T-helper 1 cell treated with Interleukin-12 subunit alpha and Interleukin-12 subunit beta and Interleukin-4 antibody, amounts not matched to agents 30 μg/mL and 1 μg/mL, for 36 hours (primary cell): ENCODE measurements at regions not wholly inside any gene's neighbourhood (a gene's known extent, or its start where the extent isn't known, plus 50 kb on each side); places are given as distances from the start of the nearest gene placed in this dataset.
A peak's percentile ranks its signal among the peaks of the same experiment; 100 is the strongest.

ENCODE experiments used
- H3K27ac Mint-ChIP-seq: one replicate; pipeline ENCODE4 v1.8.0; 2021; ENCODE audit warnings: mild to moderate bottlenecking, mixed read lengths
- H3K27me3 Mint-ChIP-seq: one replicate; pipeline ENCODE4 v1.8.0; 2021; ENCODE audit warnings: low read depth, mixed read lengths
- H3K36me3 Mint-ChIP-seq: one replicate; pipeline ENCODE4 v1.8.0; 2021; ENCODE audit warnings: low read depth, mixed read lengths
- H3K4me1 Mint-ChIP-seq: one replicate; pipeline ENCODE4 v1.8.0; 2021; ENCODE audit warnings: low read depth, mixed read lengths
- H3K4me3 Mint-ChIP-seq: one replicate; pipeline ENCODE4 v1.8.0; 2021; ENCODE audit warnings: mild to moderate bottlenecking, moderate library complexity, mixed read lengths
- H3K9me3 Mint-ChIP-seq: one replicate; pipeline ENCODE4 v1.8.0; 2021; ENCODE audit warnings: mixed read lengths

- Mint-ChIP-seq H3K9me3 (no peaks in the 10 kb centered on the region), H3K36me3 (no peaks in the 10 kb centered on the region), H3K27me3 (peaks cover 18% of the 10 kb centered on the region), H3K4me1 (peaks cover 1% of the 10 kb centered on the region), H3K27ac (no peak overlapping the region), H3K4me3 (no peak overlapping the region)
These were observed 200.4 kb downstream of the INO80D start for GRCh38 chr2:205885492-205886099.

GRCh38 chr2:205883965-205884364 is 201.7 kb downstream of the NRP2 start:
- H3K27me3 Mint-ChIP-seq: peaks cover 14% of the 10 kb centered on the region
- H3K4me1 Mint-ChIP-seq: peaks cover 1% of the 10 kb centered on the region
- H3K36me3 Mint-ChIP-seq: no peaks in the 10 kb centered on the region

GRCh38 chr2:205882806-205883425 is 200.6 kb downstream of the NRP2 start:
- peaks cover 14% of the 10 kb centered on the region for H3K27me3 Mint-ChIP-seq
- no peak overlapping the region for H3K27ac Mint-ChIP-seq
- H3K4me1 Mint-ChIP-seq: peaks cover 1% of the 10 kb centered on the region
- no peaks in the 10 kb centered on the region for H3K9me3 Mint-ChIP-seq
- H3K36me3 Mint-ChIP-seq: no peaks in the 10 kb centered on the region
- H3K4me3 Mint-ChIP-seq: no peak overlapping the region

More at GRCh38 chr2:205883965-205884364, 201.7 kb downstream of the NRP2 start:
- Mint-ChIP-seq H3K27ac (no peak overlapping the region), H3K9me3 (no peaks in the 10 kb centered on the region), H3K4me3 (no peak overlapping the region)

GRCh38 chr2:205880048-205880447 is 197.7 kb downstream of the NRP2 start:
- Mint-ChIP-seq H3K36me3 (no peaks in the 10 kb centered on the region), H3K9me3 (no peaks in the 10 kb centered on the region), H3K4me1 (no peaks in the 10 kb centered on the region), H3K27ac (no peak overlapping the region), H3K4me3 (no peak overlapping the region), H3K27me3 (peaks cover 14% of the 10 kb centered on the region)

GRCh38 chr2:205878999-205879762 is 196.9 kb downstream of the NRP2 start:
- H3K27me3 Mint-ChIP-seq: peaks cover 14% of the 10 kb centered on the region

GRCh38 chr2:205877496-205877895 is 195.2 kb downstream of the NRP2 start:
- no peaks in the 10 kb centered on the region for H3K9me3 Mint-ChIP-seq
- no peak overlapping the region for H3K27ac Mint-ChIP-seq
- H3K36me3 Mint-ChIP-seq: no peaks in the 10 kb centered on the region
- no peaks in the 10 kb centered on the region for H3K4me1 Mint-ChIP-seq
- no peak overlapping the region for H3K4me3 Mint-ChIP-seq
- H3K27me3 Mint-ChIP-seq: peaks cover 16% of the 10 kb centered on the region

More at GRCh38 chr2:205878999-205879762, 196.9 kb downstream of the NRP2 start:
- Mint-ChIP-seq H3K36me3 (no peaks in the 10 kb centered on the region), H3K4me3 (no peak overlapping the region), H3K9me3 (no peaks in the 10 kb centered on the region), H3K27ac (no peak overlapping the region), H3K4me1 (no peaks in the 10 kb centered on the region)

- Mint-ChIP-seq H3K4me1 (no peaks in the 10 kb centered on the region), H3K4me3 (no peak overlapping the region), H3K27me3 (peaks cover 24% of the 10 kb centered on the region), H3K9me3 (no peaks in the 10 kb centered on the region), H3K27ac (no peak overlapping the region), H3K36me3 (no peaks in the 10 kb centered on the region)
These were observed 193.8 kb downstream of the NRP2 start for GRCh38 chr2:205876127-205876526.

- Mint-ChIP-seq H3K27ac (no peak overlapping the region), H3K9me3 (no peaks in the 10 kb centered on the region), H3K4me3 (no peak overlapping the region), H3K4me1 (peaks cover 12% of the 10 kb centered on the region), H3K36me3 (peaks cover 2% of the 10 kb centered on the region), H3K27me3 (peaks cover 17% of the 10 kb centered on the region)
These were observed 190.4 kb downstream of the NRP2 start for GRCh38 chr2:205872716-205873115.

GRCh38 chr2:205869439-205869838 is 187.1 kb downstream of the NRP2 start:
- peak overlapping the region; percentile 45 for H3K4me3 Mint-ChIP-seq
- H3K36me3 Mint-ChIP-seq: peaks cover 2% of the 10 kb centered on the region
- H3K4me1 Mint-ChIP-seq: peaks cover 12% of the 10 kb centered on the region
- H3K27me3 Mint-ChIP-seq: peaks cover 25% of the 10 kb centered on the region
- H3K9me3 Mint-ChIP-seq: no peaks in the 10 kb centered on the region
- H3K27ac Mint-ChIP-seq: no peak overlapping the region

- Mint-ChIP-seq H3K36me3 (peaks cover 2% of the 10 kb centered on the region), H3K27ac (no peak overlapping the region), H3K4me1 (peaks cover 12% of the 10 kb centered on the region), H3K27me3 (peaks cover 28% of the 10 kb centered on the region), H3K4me3 (no peak overlapping the region), H3K9me3 (no peaks in the 10 kb centered on the region)
These were observed 186.6 kb downstream of the NRP2 start for GRCh38 chr2:205868773-205869333.

GRCh38 chr2:205868053-205868452 is 185.8 kb downstream of the NRP2 start:
- Mint-ChIP-seq H3K4me1 (peaks cover 12% of the 10 kb centered on the region), H3K27me3 (peaks cover 24% of the 10 kb centered on the region), H3K36me3 (peaks cover 2% of the 10 kb centered on the region), H3K4me3 (no peak overlapping the region), H3K27ac (no peak overlapping the region), H3K9me3 (no peaks in the 10 kb centered on the region)

- H3K9me3 Mint-ChIP-seq: no peaks in the 10 kb centered on the region
- H3K27ac Mint-ChIP-seq: no peak overlapping the region
- peaks cover 24% of the 10 kb centered on the region for H3K27me3 Mint-ChIP-seq
- H3K4me1 Mint-ChIP-seq: peaks cover 12% of the 10 kb centered on the region
- peaks cover 2% of the 10 kb centered on the region for H3K36me3 Mint-ChIP-seq
- no peak overlapping the region for H3K4me3 Mint-ChIP-seq
These were observed 185.1 kb downstream of the NRP2 start for GRCh38 chr2:205867371-205867770.

- Mint-ChIP-seq H3K36me3 (peaks cover 2% of the 10 kb centered on the region), H3K27ac (no peak overlapping the region), H3K27me3 (peaks cover 17% of the 10 kb centered on the region), H3K9me3 (no peaks in the 10 kb centered on the region), H3K4me1 (peaks cover 12% of the 10 kb centered on the region), H3K4me3 (no peak overlapping the region)
These were observed 183.7 kb downstream of the NRP2 start for GRCh38 chr2:205865905-205866441.

- Mint-ChIP-seq H3K27me3 (peaks cover 22% of the 10 kb centered on the region), H3K4me3 (no peak overlapping the region), H3K36me3 (peaks cover 2% of the 10 kb centered on the region), H3K9me3 (no peaks in the 10 kb centered on the region), H3K27ac (no peak overlapping the region), H3K4me1 (peaks cover 12% of the 10 kb centered on the region)
These were observed 182.8 kb downstream of the NRP2 start for GRCh38 chr2:205865056-205865455.
